Testis (tissue), 2 donors: ENCODE measurements at regions not wholly inside any gene's neighbourhood (a gene's known extent, or its start where the extent isn't known, plus 50 kb on each side); places are given as distances from the start of the nearest gene placed in this dataset.

Source experiments
- DNase-seq: peaks from one replicate; pipeline ENCODE4 v3.0.0-alpha.2; 2019
- H3K27ac ChIP-seq, 2 donors: fragments of 200-600 bp; sonication (generic); one replicate each; pipeline ENCODE4 v1.5.1; 2019
- H3K27me3 ChIP-seq: fragments of 200-600 bp; sonication (generic); one replicate; pipeline ENCODE4 v1.5.1; 2019
- H3K36me3 ChIP-seq: fragments of 200-600 bp; sonication (generic); one replicate; pipeline ENCODE4 v1.5.1; 2017; ENCODE audit warnings: low read depth; ENCODE audit errors: missing control alignments
- H3K4me1 ChIP-seq: fragments of 200-600 bp; sonication (generic); one replicate; pipeline ENCODE4 v1.5.1; 2019
- H3K4me3 ChIP-seq, 2 donors: fragments of 200-600 bp; sonication (generic); one replicate each; pipeline ENCODE4 v1.5.1; 2017 to 2019
- H3K9me3 ChIP-seq: fragments of 200-600 bp; sonication (generic); one replicate; pipeline ENCODE4 v1.5.1; 2017
- POLR2A ChIP-seq: fragments of 450-650 bp; IDR thresholded peaks from one replicate; pipeline ENCODE4 v1.6.1; 2017; ENCODE audit warnings: antibody characterized with exemption, mild to moderate bottlenecking, moderate library complexity
- WGBS, 2 donors: methylation state at CpG; one replicate each; pipeline ENCODE4 v1.1.5; 2018; 5-methylcytosine and 5-hydroxymethylcytosine counted together
- intact Hi-C: fragments of 100-400 bp; cut with DNase I; formaldehyde crosslinking; loops from one replicate; pipeline ENCODE4 v1.15.1; 2023; ENCODE audit warnings: low total_unique reads
- TF ChIP-seq, protein P1 (sequence below), 3 experiments: fragments of 450-650 bp in 2 of 3; fragments of 200-600 bp in 1 of 3; sonication (generic) in 1 of 3; IDR thresholded peaks; one replicate each; pipeline ENCODE4 v1.5.1; 2016 to 2019; ENCODE audit warnings: antibody characterized with exemption in 3 of 3, mild to moderate bottlenecking in 2 of 3, moderate library complexity in 1 of 3

DNA sequence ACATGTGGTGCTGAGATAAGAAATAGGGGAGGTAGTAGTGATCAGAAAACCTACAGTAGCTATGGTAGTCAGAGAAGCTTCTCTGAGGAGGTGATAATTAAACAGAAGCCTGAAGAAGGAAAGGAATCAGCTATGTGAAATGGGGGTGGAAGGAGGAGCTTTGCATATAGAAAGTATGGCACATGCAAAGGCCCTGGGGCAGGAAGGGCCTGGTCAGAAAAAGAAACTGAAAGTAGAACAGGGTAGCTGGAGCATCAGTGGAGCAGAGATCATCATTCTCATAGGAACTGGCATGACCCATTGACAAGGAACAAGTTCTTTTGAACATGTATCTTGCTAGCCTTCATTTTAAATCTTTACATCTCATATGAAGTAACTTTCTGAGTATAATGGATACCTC, 80.7 kb upstream of the ADRA1B start:
- no peaks in the 10 kb centered on the region for H3K9me3 ChIP-seq
- DNase-seq = no peak
- H3K36me3 ChIP-seq = no peaks in the 10 kb centered on the region
- no peak overlapping the region for H3K4me3 ChIP-seq
- TF ChIP-seq, protein P1, sequence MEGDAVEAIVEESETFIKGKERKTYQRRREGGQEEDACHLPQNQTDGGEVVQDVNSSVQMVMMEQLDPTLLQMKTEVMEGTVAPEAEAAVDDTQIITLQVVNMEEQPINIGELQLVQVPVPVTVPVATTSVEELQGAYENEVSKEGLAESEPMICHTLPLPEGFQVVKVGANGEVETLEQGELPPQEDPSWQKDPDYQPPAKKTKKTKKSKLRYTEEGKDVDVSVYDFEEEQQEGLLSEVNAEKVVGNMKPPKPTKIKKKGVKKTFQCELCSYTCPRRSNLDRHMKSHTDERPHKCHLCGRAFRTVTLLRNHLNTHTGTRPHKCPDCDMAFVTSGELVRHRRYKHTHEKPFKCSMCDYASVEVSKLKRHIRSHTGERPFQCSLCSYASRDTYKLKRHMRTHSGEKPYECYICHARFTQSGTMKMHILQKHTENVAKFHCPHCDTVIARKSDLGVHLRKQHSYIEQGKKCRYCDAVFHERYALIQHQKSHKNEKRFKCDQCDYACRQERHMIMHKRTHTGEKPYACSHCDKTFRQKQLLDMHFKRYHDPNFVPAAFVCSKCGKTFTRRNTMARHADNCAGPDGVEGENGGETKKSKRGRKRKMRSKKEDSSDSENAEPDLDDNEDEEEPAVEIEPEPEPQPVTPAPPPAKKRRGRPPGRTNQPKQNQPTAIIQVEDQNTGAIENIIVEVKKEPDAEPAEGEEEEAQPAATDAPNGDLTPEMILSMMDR (IDR thresholded peaks at IDR 0.05) = no peak
- no peak for TF ChIP-seq POLR2A
- no peaks in the 10 kb centered on the region for H3K27me3 ChIP-seq
- intact Hi-C loops = no loop called here
- H3K27ac ChIP-seq = no peak overlapping the region
- no peaks in the 10 kb centered on the region for H3K4me1 ChIP-seq

DNA sequence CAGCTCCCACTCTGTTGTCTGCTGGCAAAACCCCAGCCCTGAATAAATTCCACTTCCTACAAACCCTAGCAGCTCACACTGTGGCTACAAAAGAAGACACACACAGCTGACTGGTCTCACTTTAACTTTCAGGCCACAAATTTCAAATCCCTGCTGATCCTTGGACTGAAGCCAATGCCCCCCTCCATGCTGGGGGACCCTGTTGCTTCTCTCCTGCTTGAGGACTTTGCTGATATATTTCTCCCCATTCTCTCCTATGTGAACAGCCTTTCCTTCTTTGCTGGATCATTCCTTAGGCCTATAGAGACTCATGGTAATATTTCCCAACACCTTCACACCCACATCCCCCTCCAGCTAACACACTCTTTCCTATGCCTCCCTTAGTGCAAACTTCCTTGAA, 79.6 kb upstream of the ADRA1B start:
- H3K36me3 ChIP-seq = no peaks in the 10 kb centered on the region
- intact Hi-C loops = no loop called here

DNA sequence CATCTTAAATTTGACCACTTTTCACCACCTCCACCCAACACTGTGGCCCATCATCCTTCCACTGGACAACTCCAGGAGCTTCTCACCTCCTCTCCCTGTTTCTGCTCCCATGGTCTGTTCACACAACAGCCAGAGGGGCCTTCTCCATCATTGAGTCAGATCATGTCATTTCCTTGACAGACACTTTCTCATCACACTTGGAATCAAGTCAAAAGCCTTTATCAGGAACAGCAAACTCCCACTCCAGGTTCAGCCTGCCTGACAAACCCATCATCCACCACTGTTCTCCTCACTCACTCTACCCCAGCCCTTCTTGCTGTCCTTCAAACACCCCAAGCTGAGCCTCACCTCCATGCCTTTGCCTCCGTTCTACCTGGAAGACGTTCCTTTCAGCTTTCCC, 78.4 kb upstream of the ADRA1B start:
- Histone ChIP-seq H3K4me1 (no peaks in the 10 kb centered on the region), H3K27ac (no peak overlapping the region), H3K36me3 (no peaks in the 10 kb centered on the region), H3K27me3 (no peaks in the 10 kb centered on the region), H3K9me3 (no peaks in the 10 kb centered on the region), H3K4me3 (no peak overlapping the region)
- no peak for TF ChIP-seq POLR2A
- TF ChIP-seq, protein P1 (IDR thresholded peaks at IDR 0.05) = no peak
- DNase-seq = no peak
- intact Hi-C loops = no loop called here
- WGBS, 2 donors = 91 to 92% methylated on average over 2 of the region's 2 CpGs

More for the DNA sequence above, 79.6 kb upstream of the ADRA1B start:
- Histone ChIP-seq H3K4me3 (no peak overlapping the region), H3K4me1 (no peaks in the 10 kb centered on the region), H3K27ac (no peak overlapping the region), H3K27me3 (no peaks in the 10 kb centered on the region), H3K9me3 (no peaks in the 10 kb centered on the region)
- DNase-seq = no peak
- TF ChIP-seq POLR2A = no peak
- TF ChIP-seq, protein P1 (IDR thresholded peaks at IDR 0.05) = no peak

DNA sequence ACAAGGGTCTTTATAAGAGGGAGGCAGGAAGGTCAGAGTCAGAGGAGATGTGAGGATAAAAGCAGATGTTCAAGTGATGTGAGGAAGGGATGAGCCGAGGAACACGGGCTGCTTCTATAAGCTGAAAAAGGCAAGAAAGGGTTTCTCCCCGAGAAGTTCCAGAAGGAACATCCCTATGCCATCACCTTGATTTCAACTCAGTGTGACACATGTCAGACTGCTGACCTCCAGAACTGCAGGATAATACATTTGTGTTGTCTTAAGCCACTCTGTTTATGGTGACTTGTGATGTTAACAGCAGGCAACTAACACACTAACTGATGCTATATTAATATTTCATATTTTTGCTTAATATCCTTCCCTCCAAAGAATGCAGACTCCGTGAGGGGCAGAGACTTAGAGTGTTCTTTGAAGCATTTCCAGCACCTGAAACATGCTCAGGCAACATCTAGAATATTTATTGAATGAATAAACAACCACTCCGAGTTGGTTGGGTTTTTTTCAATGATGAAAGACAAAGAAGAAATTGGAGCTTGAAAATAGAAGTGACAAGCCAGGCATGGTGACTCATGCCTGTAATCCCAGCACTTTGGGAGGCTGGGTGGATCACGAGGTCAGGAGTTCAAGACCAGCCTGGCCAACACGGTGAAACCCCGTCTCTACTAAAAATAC, 77.6 kb upstream of the ADRA1B start:
- 84 to 90% methylated on average over 8 of the region's 8 CpGs for WGBS, 2 donors
- no peaks in the 10 kb centered on the region for H3K9me3 ChIP-seq
- no peak overlapping the region for H3K4me3 ChIP-seq
- no peak for DNase-seq
- H3K27me3 ChIP-seq = no peaks in the 10 kb centered on the region
- H3K4me1 ChIP-seq = no peaks in the 10 kb centered on the region
- H3K27ac ChIP-seq = no peak overlapping the region
- TF ChIP-seq, protein P1 (IDR thresholded peaks at IDR 0.05) = no peak
- no peak for TF ChIP-seq POLR2A
- H3K36me3 ChIP-seq = no peaks in the 10 kb centered on the region
- intact Hi-C loops = no loop called here
